SK-N-SH treated with all-trans-retinoic acid at 6 μM for 48 hours (cell line): ENCODE measurements at regions not wholly inside any gene's neighbourhood (a gene's known extent, or its start where the extent isn't known, plus 50 kb on each side); places are given as distances from the start of the nearest gene placed in this dataset.

ENCODE experiments used
- ARNTL ChIP-seq: fragments of 450-650 bp; formaldehyde crosslinking; IDR thresholded peaks from 2 replicates; pipeline ENCODE4 v1.5.0; 2020; ENCODE audit warnings: low read depth, mild to moderate bottlenecking, moderate library complexity, borderline replicate concordance
- PATZ1 ChIP-seq: fragments of 250-450 bp; sonication (Bioruptor Pico); IDR thresholded peaks from 2 replicates; pipeline ENCODE4 v1.8.0; 2020; ENCODE audit warnings: mild to moderate bottlenecking, moderate library complexity, borderline replicate concordance
- POU6F1 ChIP-seq: fragments of 250-450 bp; sonication (Bioruptor Pico); IDR thresholded peaks from 2 replicates; pipeline ENCODE4 v1.8.0; 2021; ENCODE audit warnings: low read depth, mild to moderate bottlenecking, moderate library complexity, borderline replicate concordance
- RARB ChIP-seq: fragments of 250-450 bp; sonication (Bioruptor Pico); IDR thresholded peaks from 2 replicates; pipeline ENCODE4 v1.8.0; 2021; ENCODE audit warnings: mild to moderate bottlenecking, moderate library complexity
- SNAI2 ChIP-seq: fragments of 250-450 bp; sonication (Bioruptor Pico); IDR thresholded peaks from 2 replicates; pipeline ENCODE4 v1.5.0; 2020; ENCODE audit warnings: mild to moderate bottlenecking, moderate library complexity
- TCF4 ChIP-seq: fragments of 250-450 bp; sonication (Bioruptor Pico); IDR thresholded peaks from 2 replicates; pipeline ENCODE4 v1.8.0; 2021; ENCODE audit warnings: mild to moderate bottlenecking, moderate library complexity, borderline replicate concordance
- TOX ChIP-seq: fragments of 250-450 bp; sonication (Bioruptor Pico); IDR thresholded peaks from 2 replicates; pipeline ENCODE4 v1.8.0; 2021; ENCODE audit warnings: mild to moderate bottlenecking, moderate library complexity, borderline replicate concordance
- ZFP30 ChIP-seq: fragments of 450-650 bp; formaldehyde crosslinking; IDR thresholded peaks from 2 replicates; pipeline ENCODE4 v1.5.0; 2022; ENCODE audit warnings: mild to moderate bottlenecking, moderate library complexity
- ZNF565 ChIP-seq: fragments of 450-650 bp; formaldehyde crosslinking; conservative IDR thresholded peaks from 2 replicates; pipeline ENCODE4 v1.5.0; 2020; ENCODE audit warnings: low read depth, mild to moderate bottlenecking, moderate library complexity
- ZNF70 ChIP-seq: fragments of 450-650 bp; formaldehyde crosslinking; IDR thresholded peaks from 2 replicates; pipeline ENCODE4 v1.5.0; 2020; ENCODE audit warnings: mild to moderate bottlenecking, moderate library complexity

- TF ChIP-seq PATZ1 (CRISPR knock-in tag) (no peak), ZNF70 (CRISPR knock-in tag) (no peak), ZFP30 (CRISPR knock-in tag) (no peak), ZNF565 (CRISPR knock-in tag) (no peak), SNAI2 (CRISPR knock-in tag) (no peak), TCF4 (CRISPR knock-in tag) (no peak), ARNTL (no peak), TOX (CRISPR knock-in tag) (no peak), RARB (CRISPR knock-in tag) (no peak), POU6F1 (no peak)
These were observed 270.9 kb downstream of the CYLC2 start for GRCh38 chr9:103266064-103266463.
